Mesenchymal stem cell (in vitro differentiated cells and primary cell): ENCODE measurements at regions not wholly inside any gene's neighbourhood (a gene's known extent, or its start where the extent isn't known, plus 50 kb on each side); places are given as distances from the start of the nearest gene placed in this dataset.

ENCODE experiments used
- DNase-seq: peaks from one replicate; pipeline ENCODE4 v3.0.0-alpha.2; 2013
- H2AFZ ChIP-seq: one replicate; pipeline ENCODE4 v1.6.1; 2013; ENCODE audit warnings: low read depth, mild to moderate bottlenecking, control low read depth, inconsistent platforms, low read length, moderate library complexity
- H2AK5ac ChIP-seq: 2 replicates; pipeline ENCODE4 v1.6.1; 2013; ENCODE audit warnings: low read length, moderate library complexity, mild to moderate bottlenecking, inconsistent platforms; ENCODE audit not compliant: severe bottlenecking
- H2BK120ac ChIP-seq: one replicate; pipeline ENCODE4 v1.6.1; 2013; ENCODE audit warnings: low read depth, mild to moderate bottlenecking, inconsistent platforms, low read length, moderate library complexity
- H2BK12ac ChIP-seq, 2 experiments: one replicate each; pipeline ENCODE4 v1.6.1; 2013; ENCODE audit warnings: inconsistent platforms in 2 of 2, low read length in 2 of 2, mild to moderate bottlenecking in 2 of 2, moderate library complexity in 2 of 2, control low read depth in 1 of 2
- H2BK15ac ChIP-seq: one replicate; pipeline ENCODE4 v1.6.1; 2013; ENCODE audit warnings: mild to moderate bottlenecking, low read depth, inconsistent platforms; ENCODE audit not compliant: poor library complexity, severe bottlenecking
- H2BK5ac ChIP-seq: 2 replicates; pipeline ENCODE4 v1.6.1; 2013; ENCODE audit warnings: low read depth, mild to moderate bottlenecking, low read length, control low read depth, inconsistent platforms; ENCODE audit not compliant: poor library complexity, severe bottlenecking
- H3K14ac ChIP-seq, 2 experiments: one replicate each; pipeline ENCODE4 v1.6.1; 2013; ENCODE audit warnings: inconsistent platforms in 2 of 2, low read length in 2 of 2, control low read depth in 1 of 2, mild to moderate bottlenecking in 1 of 2, moderate library complexity in 1 of 2
- H3K18ac ChIP-seq, 2 experiments: one replicate each; pipeline ENCODE4 v1.6.1; 2013; ENCODE audit warnings: inconsistent platforms in 2 of 2, low read length in 2 of 2, control low read depth in 1 of 2, low read depth in 1 of 2, mild to moderate bottlenecking in 1 of 2
- H3K23ac ChIP-seq, 2 experiments: one replicate each; pipeline ENCODE4 v1.6.1; 2013; ENCODE audit warnings: inconsistent platforms in 2 of 2, low read length in 2 of 2, mild to moderate bottlenecking in 2 of 2, moderate library complexity in 2 of 2, control low read depth in 1 of 2
- H3K27ac ChIP-seq: 2 replicates; pipeline ENCODE4 v1.5.1; 2013; ENCODE audit warnings: mild to moderate bottlenecking, moderate library complexity, low read length, control low read depth, inconsistent platforms; ENCODE audit not compliant: poor library complexity, severe bottlenecking
- H3K27me3 ChIP-seq, 2 experiments: 2 replicates each; pipeline versions ENCODE4 v1.6.1 to v1.7.0; 2013; ENCODE audit warnings: low read length in 2 of 2, mild to moderate bottlenecking in 2 of 2, moderate library complexity in 2 of 2, control low read depth in 1 of 2, inconsistent platforms in 1 of 2; ENCODE audit not compliant: control insufficient read depth in 1 of 2, insufficient read depth in 1 of 2
- H3K36me3 ChIP-seq, 2 experiments: 2 replicates each; pipeline versions ENCODE4 v1.6.1 to v1.7.0; 2013; ENCODE audit warnings: low read length in 2 of 2, control low read depth in 1 of 2, inconsistent platforms in 1 of 2, low read depth in 1 of 2, mild to moderate bottlenecking in 1 of 2; ENCODE audit not compliant: insufficient read depth in 2 of 2, control insufficient read depth in 1 of 2
- H3K4ac ChIP-seq, 2 experiments: one replicate each; pipeline ENCODE4 v1.6.1; 2013; ENCODE audit warnings: inconsistent platforms in 2 of 2, low read length in 2 of 2, mild to moderate bottlenecking in 2 of 2, moderate library complexity in 2 of 2, control low read depth in 1 of 2, low read depth in 1 of 2
- H3K4me1 ChIP-seq: 2 replicates; pipeline ENCODE4 v1.6.1; 2013; ENCODE audit warnings: low read depth, low read length, control low read depth; ENCODE audit not compliant: control insufficient read depth, insufficient read depth
- H3K4me2 ChIP-seq: 2 replicates; pipeline ENCODE4 v1.6.1; 2013; ENCODE audit warnings: low read length, mild to moderate bottlenecking, inconsistent platforms; ENCODE audit not compliant: poor library complexity, severe bottlenecking
- H3K4me3 ChIP-seq, 2 experiments: 2 replicates each; pipeline versions ENCODE4 v1.5.1 to v1.7.0; 2013; ENCODE audit warnings: low read length in 2 of 2, mild to moderate bottlenecking in 2 of 2, control low read depth in 1 of 2, low read depth in 1 of 2; ENCODE audit not compliant: insufficient read depth in 1 of 2
- H3K79me1 ChIP-seq: replicated peaks from 2 replicates; pipeline ENCODE4 v1.6.1; 2013; ENCODE audit warnings: mild to moderate bottlenecking, control low read depth, low read length, inconsistent platforms; ENCODE audit not compliant: poor library complexity, severe bottlenecking
- H3K9ac ChIP-seq: 2 replicates; pipeline ENCODE4 v1.7.0; 2013; ENCODE audit warnings: mild to moderate bottlenecking, low read length, moderate library complexity
- H3K9me3 ChIP-seq: 2 replicates; pipeline ENCODE4 v1.7.0; 2013; ENCODE audit warnings: mild to moderate bottlenecking, low read length; ENCODE audit not compliant: control insufficient read depth
- H4K8ac ChIP-seq: one replicate; pipeline ENCODE4 v1.6.1; 2013; ENCODE audit warnings: inconsistent platforms, mild to moderate bottlenecking, low read length, moderate library complexity
- H4K91ac ChIP-seq: one replicate; pipeline ENCODE4 v1.6.1; 2013; ENCODE audit warnings: mild to moderate bottlenecking, low read length, inconsistent platforms
- WGBS: methylation state at CpG from one replicate; pipeline ENCODE4 v1.1.7; 2013; ENCODE audit warnings: mixed read lengths; 5-methylcytosine and 5-hydroxymethylcytosine counted together

DNA sequence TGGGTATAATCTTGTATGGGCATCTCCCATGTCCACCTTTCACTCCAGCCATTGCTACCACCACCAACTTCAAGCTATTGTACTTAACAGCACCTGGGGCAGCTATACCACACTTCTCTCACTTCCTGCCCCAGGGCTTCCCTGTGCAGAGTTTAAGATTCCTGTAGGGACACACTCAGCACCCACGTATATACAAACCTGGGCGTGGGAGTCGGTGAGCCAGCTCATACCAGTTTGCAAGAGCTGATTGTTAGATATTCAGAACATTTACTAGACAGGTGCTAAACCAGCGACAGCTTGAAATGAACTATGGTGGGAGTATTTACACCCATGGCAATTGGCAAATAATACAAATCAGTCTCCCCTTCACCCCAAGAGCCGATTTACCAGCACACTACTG lies 114.8 kb upstream of the CSF3R start:
- 83% methylated on average over 5 of the region's 5 CpGs for WGBS
- no peak overlapping the region for H2BK12ac ChIP-seq
- no peak overlapping the region for H3K9ac ChIP-seq
- H3K18ac ChIP-seq, result no peak overlapping the region
- H4K8ac ChIP-seq, result no peak overlapping the region
- no peaks in the 10 kb centered on the region for H3K4me1 ChIP-seq
- H3K9me3 ChIP-seq, result no peaks in the 10 kb centered on the region
- no peaks in the 10 kb centered on the region for H3K79me1 ChIP-seq
- no peak overlapping the region for H2AFZ ChIP-seq
- no peak overlapping the region for H3K27ac ChIP-seq
- H3K4me2 ChIP-seq, result no peak overlapping the region
- no peak overlapping the region for H2AK5ac ChIP-seq
- no peak overlapping the region for H3K14ac ChIP-seq
- no peak overlapping the region for H2BK5ac ChIP-seq
- H3K27me3 ChIP-seq, result peaks cover 17 to 63% of the 10 kb centered on the region in 2 experiments
- H2BK120ac ChIP-seq, result no peak overlapping the region
- DNase-seq, result no peak
- peak overlapping the region in 1 of 2 experiments; percentile 9 for H3K23ac ChIP-seq
- H4K91ac ChIP-seq, result no peak overlapping the region
- H2BK15ac ChIP-seq, result no peak overlapping the region
- H3K36me3 ChIP-seq, result no peaks in the 10 kb centered on the region
- no peak overlapping the region for H3K4ac ChIP-seq
- no peak overlapping the region for H3K4me3 ChIP-seq

DNA sequence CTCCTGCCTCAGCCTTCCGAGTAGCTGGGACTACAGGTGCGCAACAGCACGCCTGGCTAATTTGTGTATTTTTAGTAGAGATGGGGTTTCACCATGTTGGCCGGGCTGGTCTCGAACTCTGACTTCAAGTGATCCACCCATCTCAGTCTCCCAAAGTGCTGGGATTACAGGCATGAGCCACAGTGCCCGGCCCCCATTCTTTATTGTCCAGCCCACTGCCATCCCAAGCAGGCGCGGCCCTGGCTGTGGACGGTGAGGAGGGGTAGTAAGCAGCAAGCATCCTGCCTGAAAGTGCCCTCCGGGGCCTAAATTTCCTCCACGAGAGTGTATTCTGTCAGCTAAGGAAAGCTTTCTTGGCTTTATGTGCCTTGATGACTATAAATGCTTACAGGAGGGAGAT lies 113.2 kb upstream of the CSF3R start:
- H2BK120ac ChIP-seq, result no peak overlapping the region
- no peak overlapping the region for H3K4ac ChIP-seq
- H3K9me3 ChIP-seq, result no peaks in the 10 kb centered on the region
- H3K9ac ChIP-seq, result no peak overlapping the region
- no peak overlapping the region for H3K27ac ChIP-seq
- H2BK15ac ChIP-seq, result no peak overlapping the region
- H2BK12ac ChIP-seq, result no peak overlapping the region
- no peak overlapping the region for H4K91ac ChIP-seq
- no peak overlapping the region for H3K4me2 ChIP-seq
- H3K18ac ChIP-seq, result no peak overlapping the region
- no peak overlapping the region for H3K23ac ChIP-seq
- H4K8ac ChIP-seq, result no peak overlapping the region
- H2AK5ac ChIP-seq, result no peak overlapping the region
- no peak overlapping the region for H2BK5ac ChIP-seq
- DNase-seq, result no peak
- 81% methylated on average over 7 of the region's 11 CpGs for WGBS
- no peaks in the 10 kb centered on the region for H3K79me1 ChIP-seq
- no peaks in the 10 kb centered on the region for H3K36me3 ChIP-seq
- peaks cover 17 to 78% of the 10 kb centered on the region in 2 experiments for H3K27me3 ChIP-seq
- no peak overlapping the region for H3K4me3 ChIP-seq
- no peak overlapping the region for H3K14ac ChIP-seq
- H3K4me1 ChIP-seq, result no peaks in the 10 kb centered on the region
- no peak overlapping the region for H2AFZ ChIP-seq

DNA sequence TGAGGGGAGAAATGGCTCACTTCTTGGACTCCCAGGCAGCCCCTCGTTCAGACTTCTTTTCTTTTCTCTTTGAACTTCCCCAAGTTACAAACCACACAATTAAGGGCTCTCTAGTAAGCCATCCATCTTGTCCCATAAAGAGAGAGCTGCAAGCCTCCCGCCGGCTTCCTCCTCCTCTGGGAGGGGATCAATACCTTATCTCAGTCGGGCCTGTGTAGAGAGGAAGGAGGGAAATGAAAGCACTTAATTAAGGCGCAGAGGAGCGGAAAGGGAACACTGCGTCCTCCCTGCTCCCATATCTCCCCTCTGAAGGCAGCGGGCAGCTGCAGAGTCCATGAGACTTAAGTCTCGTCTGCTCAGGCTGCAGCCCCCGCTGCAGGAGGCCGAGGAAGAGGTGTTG lies 112.6 kb upstream of the CSF3R start:
- no peaks in the 10 kb centered on the region for H3K36me3 ChIP-seq
- H4K91ac ChIP-seq, result no peak overlapping the region
- H3K18ac ChIP-seq, result no peak overlapping the region
- no peak overlapping the region for H4K8ac ChIP-seq
- H3K4me2 ChIP-seq, result no peak overlapping the region
- H2BK5ac ChIP-seq, result no peak overlapping the region
- peaks cover 17 to 78% of the 10 kb centered on the region in 2 experiments for H3K27me3 ChIP-seq
- H3K4ac ChIP-seq, result no peak overlapping the region
- WGBS, result 45% methylated on average over 11 of the region's 11 CpGs
- H3K14ac ChIP-seq, result no peak overlapping the region
- H2BK15ac ChIP-seq, result no peak overlapping the region
- no peak overlapping the region for H3K9ac ChIP-seq
- no peak overlapping the region for H2BK12ac ChIP-seq
- H3K23ac ChIP-seq, result no peak overlapping the region
- no peak overlapping the region for H2BK120ac ChIP-seq
- no peak overlapping the region for H2AK5ac ChIP-seq
- no peak overlapping the region for H3K4me3 ChIP-seq
- no peaks in the 10 kb centered on the region for H3K79me1 ChIP-seq
- H3K4me1 ChIP-seq, result no peaks in the 10 kb centered on the region
- DNase-seq, result no peak
- no peak overlapping the region for H2AFZ ChIP-seq
- H3K9me3 ChIP-seq, result no peaks in the 10 kb centered on the region
- H3K27ac ChIP-seq, result no peak overlapping the region

DNA sequence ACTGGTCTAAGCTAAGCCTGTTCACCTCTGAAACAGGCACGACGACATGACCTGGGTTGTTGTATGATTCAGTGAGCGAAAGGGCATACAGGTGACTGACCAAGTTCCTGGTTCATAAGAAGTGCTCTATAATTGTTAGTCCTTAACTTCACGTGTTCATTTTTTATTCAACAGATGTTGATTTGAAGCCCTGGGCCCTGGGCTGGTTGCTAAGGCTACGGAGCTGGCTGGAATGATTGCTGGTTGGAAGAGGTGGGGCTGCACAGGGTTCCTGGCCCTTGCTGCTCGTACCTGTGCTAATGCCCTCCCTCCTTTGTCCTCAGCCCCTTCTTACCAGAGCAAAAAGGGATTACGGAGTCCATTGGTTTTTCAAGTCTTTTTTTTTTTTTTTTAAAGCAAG lies 111.3 kb upstream of the CSF3R start:
- 87% methylated on average over 6 of the region's 7 CpGs for WGBS
- H2BK5ac ChIP-seq, result no peak overlapping the region

More for the DNA sequence above, 111.3 kb upstream of the CSF3R start:
- Histone ChIP-seq H3K9ac (no peak overlapping the region), H3K23ac (no peak overlapping the region), H3K27ac (no peak overlapping the region), H3K18ac (no peak overlapping the region), H3K4me3 (no peak overlapping the region), H2AFZ (no peak overlapping the region), H3K14ac (no peak overlapping the region), H2BK120ac (no peak overlapping the region), H3K79me1 (no peaks in the 10 kb centered on the region), H3K9me3 (no peaks in the 10 kb centered on the region), H2BK12ac (no peak overlapping the region), H3K4me1 (no peaks in the 10 kb centered on the region), H3K4me2 (no peak overlapping the region), H2AK5ac (no peak overlapping the region), H4K8ac (no peak overlapping the region), H3K4ac (no peak overlapping the region), H2BK15ac (no peak overlapping the region), H3K27me3 (peaks cover 14 to 77% of the 10 kb centered on the region in 2 experiments), H4K91ac (no peak overlapping the region), H3K36me3 (no peaks in the 10 kb centered on the region)
- no peak for DNase-seq
